ENCODE measurements at regions not wholly inside any gene's neighbourhood (a gene's known extent, or its start where the extent isn't known, plus 50 kb on each side); places are given as distances from the start of the nearest gene placed in this dataset.

- TF ChIP-seq POLR2A (IDR thresholded peaks at IDR 0.05) (no peak), CTCF (IDR thresholded peaks at IDR 0.05) (no peak)
Observed at GRCh38 chr20:19812696-19813095, 54.6 kb downstream of the RIN2 start.

Measured in adrenal gland (tissue), 5 donors.